Thyroid gland (tissue), 4 donors: ENCODE measurements at regions not wholly inside any gene's neighbourhood (a gene's known extent, or its start where the extent isn't known, plus 50 kb on each side); places are given as distances from the start of the nearest gene placed in this dataset.

ENCODE experiments used
- POLR2A ChIP-seq, 2 donors: fragments of 450-650 bp; IDR thresholded peaks; one replicate each; pipeline ENCODE4 v1.6.1; 2017; ENCODE audit warnings: antibody characterized with exemption in 2 of 2, mild to moderate bottlenecking in 2 of 2, moderate library complexity in 1 of 2
- TF ChIP-seq, protein P1 (sequence below), 6 experiments: fragments of 200-600 bp in 3 of 6; fragments of 450-650 bp in 3 of 6; sonication (generic) in 3 of 6; IDR thresholded peaks; one replicate each; pipeline ENCODE4 v1.5.1; 2016 to 2019; ENCODE audit warnings: antibody characterized with exemption in 6 of 6, mild to moderate bottlenecking in 2 of 6, inconsistent platforms in 1 of 6, moderate library complexity in 1 of 6

DNA sequence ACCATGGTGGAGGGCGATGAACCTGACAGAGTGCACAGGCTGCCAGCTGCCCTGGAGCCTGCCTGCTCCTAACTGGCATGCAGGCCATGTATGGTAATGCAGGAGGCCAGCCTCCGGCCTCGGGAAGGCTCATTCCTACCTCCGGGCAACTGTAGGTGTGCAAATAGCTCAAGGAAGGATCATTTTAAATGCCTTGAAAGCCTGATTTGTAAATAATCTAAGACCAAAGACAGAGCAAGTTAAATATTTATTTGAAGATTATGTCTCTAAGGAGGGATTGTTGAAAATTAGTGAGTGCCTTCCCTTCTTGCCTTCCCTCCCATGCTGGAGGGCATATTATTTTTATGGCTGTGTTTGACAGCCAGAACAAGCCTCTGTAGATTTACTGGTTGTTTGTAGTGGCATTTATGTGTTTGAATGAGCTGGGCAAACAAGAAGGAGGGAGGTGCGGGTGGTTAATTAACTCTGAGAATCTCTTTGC, 285.7 kb upstream of the TUT7 start:
- TF ChIP-seq, protein P1, sequence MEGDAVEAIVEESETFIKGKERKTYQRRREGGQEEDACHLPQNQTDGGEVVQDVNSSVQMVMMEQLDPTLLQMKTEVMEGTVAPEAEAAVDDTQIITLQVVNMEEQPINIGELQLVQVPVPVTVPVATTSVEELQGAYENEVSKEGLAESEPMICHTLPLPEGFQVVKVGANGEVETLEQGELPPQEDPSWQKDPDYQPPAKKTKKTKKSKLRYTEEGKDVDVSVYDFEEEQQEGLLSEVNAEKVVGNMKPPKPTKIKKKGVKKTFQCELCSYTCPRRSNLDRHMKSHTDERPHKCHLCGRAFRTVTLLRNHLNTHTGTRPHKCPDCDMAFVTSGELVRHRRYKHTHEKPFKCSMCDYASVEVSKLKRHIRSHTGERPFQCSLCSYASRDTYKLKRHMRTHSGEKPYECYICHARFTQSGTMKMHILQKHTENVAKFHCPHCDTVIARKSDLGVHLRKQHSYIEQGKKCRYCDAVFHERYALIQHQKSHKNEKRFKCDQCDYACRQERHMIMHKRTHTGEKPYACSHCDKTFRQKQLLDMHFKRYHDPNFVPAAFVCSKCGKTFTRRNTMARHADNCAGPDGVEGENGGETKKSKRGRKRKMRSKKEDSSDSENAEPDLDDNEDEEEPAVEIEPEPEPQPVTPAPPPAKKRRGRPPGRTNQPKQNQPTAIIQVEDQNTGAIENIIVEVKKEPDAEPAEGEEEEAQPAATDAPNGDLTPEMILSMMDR (IDR thresholded peaks at IDR 0.05), result no peak
- no peak for TF ChIP-seq POLR2A (IDR thresholded peaks at IDR 0.05)
